22Rv1 (cell line): ENCODE measurements at regions not wholly inside any gene's neighbourhood (a gene's known extent, or its start where the extent isn't known, plus 50 kb on each side); places are given as distances from the start of the nearest gene placed in this dataset.

Experiments used
- ZFX ChIP-seq: fragments of 450-650 bp; IDR thresholded peaks from 2 replicates; pipeline ENCODE4 v1.6.1; 2017; ENCODE audit warnings: antibody characterized with exemption, borderline replicate concordance
- TF ChIP-seq, protein P1 (sequence below): fragments of 450-650 bp; IDR thresholded peaks from 2 replicates; pipeline ENCODE4 v1.5.1; 2017; ENCODE audit warnings: mild to moderate bottlenecking

DNA sequence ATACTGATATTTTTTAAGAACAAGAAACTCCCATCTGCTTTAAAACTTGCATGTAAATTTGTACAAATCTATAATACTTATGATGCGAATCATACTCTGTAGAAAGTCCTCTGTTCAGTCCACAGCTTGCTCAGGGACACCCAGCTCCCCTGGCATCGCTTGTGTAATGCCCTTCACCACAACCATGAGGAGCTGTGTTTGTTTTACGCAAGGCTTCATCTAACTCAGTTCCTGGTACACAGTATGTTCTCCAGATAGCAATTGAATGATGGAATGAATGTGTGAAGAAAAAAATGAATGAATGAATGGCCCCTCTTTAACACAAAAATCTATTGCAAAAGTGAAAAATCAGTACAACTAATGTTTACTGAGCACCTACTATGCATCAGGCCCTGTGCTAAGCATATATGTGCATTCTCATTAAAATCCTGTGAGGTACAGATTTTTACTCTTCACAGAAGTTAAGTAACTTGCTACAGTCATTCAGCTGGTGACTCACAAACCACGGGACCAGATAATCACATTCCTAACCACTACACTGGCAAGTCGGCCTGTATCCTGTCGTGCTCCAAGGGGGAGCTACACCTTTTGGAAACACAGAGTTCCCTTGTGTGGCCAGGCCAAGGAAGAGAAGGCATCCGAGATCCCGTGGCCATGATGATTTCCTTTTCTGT lies 58.7 kb upstream of the KDR start:
- TF ChIP-seq, protein P1, sequence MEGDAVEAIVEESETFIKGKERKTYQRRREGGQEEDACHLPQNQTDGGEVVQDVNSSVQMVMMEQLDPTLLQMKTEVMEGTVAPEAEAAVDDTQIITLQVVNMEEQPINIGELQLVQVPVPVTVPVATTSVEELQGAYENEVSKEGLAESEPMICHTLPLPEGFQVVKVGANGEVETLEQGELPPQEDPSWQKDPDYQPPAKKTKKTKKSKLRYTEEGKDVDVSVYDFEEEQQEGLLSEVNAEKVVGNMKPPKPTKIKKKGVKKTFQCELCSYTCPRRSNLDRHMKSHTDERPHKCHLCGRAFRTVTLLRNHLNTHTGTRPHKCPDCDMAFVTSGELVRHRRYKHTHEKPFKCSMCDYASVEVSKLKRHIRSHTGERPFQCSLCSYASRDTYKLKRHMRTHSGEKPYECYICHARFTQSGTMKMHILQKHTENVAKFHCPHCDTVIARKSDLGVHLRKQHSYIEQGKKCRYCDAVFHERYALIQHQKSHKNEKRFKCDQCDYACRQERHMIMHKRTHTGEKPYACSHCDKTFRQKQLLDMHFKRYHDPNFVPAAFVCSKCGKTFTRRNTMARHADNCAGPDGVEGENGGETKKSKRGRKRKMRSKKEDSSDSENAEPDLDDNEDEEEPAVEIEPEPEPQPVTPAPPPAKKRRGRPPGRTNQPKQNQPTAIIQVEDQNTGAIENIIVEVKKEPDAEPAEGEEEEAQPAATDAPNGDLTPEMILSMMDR: no peak
- TF ChIP-seq ZFX: no peak
